ENCODE measurements at regions not wholly inside any gene's neighbourhood (a gene's known extent, or its start where the extent isn't known, plus 50 kb on each side); places are given as distances from the start of the nearest gene placed in this dataset.

DNA sequence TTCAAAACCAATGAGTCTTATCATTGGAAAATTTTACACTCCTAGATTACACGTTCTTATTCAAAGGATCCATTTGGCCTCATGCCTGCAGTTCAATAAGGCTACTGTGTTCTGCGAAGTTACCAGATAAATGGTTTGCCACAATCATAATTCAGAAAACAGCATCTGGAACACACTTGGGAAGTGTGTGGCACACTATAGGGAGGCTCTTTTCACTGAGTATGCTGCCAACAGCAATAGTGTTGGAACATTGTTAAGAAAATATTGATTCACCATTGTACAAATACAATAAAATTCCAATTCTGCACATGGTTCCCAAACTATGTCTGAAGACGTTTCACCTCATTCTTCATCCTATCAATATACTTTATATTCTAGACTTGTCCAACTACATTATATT lies 141.4 kb upstream of the DOK6 start:
- DNase-seq (ENCODE audit: low read depth), result no peak
- no peaks in the 10 kb centered on the region for H3K36me3 ChIP-seq (ENCODE audit: control insufficient read depth, insufficient read depth, low read length)
- no peaks in the 10 kb centered on the region for H3K27me3 ChIP-seq (ENCODE audit: control insufficient read depth, insufficient read depth, low read length)
- TF ChIP-seq, protein P1, sequence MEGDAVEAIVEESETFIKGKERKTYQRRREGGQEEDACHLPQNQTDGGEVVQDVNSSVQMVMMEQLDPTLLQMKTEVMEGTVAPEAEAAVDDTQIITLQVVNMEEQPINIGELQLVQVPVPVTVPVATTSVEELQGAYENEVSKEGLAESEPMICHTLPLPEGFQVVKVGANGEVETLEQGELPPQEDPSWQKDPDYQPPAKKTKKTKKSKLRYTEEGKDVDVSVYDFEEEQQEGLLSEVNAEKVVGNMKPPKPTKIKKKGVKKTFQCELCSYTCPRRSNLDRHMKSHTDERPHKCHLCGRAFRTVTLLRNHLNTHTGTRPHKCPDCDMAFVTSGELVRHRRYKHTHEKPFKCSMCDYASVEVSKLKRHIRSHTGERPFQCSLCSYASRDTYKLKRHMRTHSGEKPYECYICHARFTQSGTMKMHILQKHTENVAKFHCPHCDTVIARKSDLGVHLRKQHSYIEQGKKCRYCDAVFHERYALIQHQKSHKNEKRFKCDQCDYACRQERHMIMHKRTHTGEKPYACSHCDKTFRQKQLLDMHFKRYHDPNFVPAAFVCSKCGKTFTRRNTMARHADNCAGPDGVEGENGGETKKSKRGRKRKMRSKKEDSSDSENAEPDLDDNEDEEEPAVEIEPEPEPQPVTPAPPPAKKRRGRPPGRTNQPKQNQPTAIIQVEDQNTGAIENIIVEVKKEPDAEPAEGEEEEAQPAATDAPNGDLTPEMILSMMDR (IDR thresholded peaks at IDR 0.05; ENCODE audit: insufficient read depth, low read length, poor library complexity, severe bottlenecking), result no peak
- no peak overlapping the region for H3K4me3 ChIP-seq (ENCODE audit: low read depth, low read length)

DNA sequence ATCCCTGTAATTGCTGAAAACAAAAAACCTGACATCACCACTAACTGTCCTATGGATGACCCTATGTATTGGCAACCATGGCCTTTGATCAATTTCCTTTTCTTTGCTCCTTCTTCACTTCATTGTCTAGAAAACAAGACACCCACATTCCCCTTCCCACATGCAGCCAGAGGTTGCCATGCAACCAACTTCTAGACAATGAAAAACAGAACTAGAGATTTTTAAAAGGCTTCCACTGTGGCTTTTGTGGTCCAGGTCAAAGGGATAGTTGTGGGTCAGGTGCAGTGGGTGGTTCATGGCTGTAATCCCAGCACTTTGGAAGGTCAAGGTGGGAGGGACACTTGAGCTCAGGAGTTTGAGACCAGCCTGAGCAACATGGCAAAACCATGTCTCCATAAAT lies 139.3 kb upstream of the DOK6 start:
- Histone ChIP-seq H3K36me3 (ENCODE audit: control insufficient read depth, insufficient read depth, low read length) (no peaks in the 10 kb centered on the region), H3K27me3 (ENCODE audit: control insufficient read depth, insufficient read depth, low read length) (no peaks in the 10 kb centered on the region), H3K4me3 (ENCODE audit: low read depth, low read length) (no peak overlapping the region)
- TF ChIP-seq, protein P1 (IDR thresholded peaks at IDR 0.05; ENCODE audit: insufficient read depth, low read length, poor library complexity, severe bottlenecking), result no peak
- no peak for DNase-seq (ENCODE audit: low read depth)

DNA sequence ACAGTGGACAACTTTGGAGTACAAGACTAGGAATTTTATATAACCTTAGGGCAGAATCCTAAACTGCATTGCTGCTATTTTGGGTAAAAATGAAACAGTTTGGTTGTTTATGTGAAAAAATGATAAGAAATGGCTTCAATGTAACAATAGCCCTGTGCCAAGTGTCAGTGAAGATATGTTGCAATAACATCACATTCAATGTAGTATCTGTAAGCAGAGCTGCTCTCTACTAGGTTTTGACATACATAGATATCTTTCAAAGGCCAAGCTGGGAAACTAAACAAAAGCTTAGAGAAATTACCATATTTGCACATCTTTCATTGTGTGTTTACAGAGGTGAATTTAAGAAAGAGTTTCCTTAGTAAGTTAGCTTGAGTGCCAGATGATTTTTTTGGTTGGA lies 135.0 kb upstream of the DOK6 start:
- no peaks in the 10 kb centered on the region for H3K27me3 ChIP-seq (ENCODE audit: control insufficient read depth, insufficient read depth, low read length)
- no peaks in the 10 kb centered on the region for H3K36me3 ChIP-seq (ENCODE audit: control insufficient read depth, insufficient read depth, low read length)
- H3K4me3 ChIP-seq (ENCODE audit: low read depth, low read length), result no peak overlapping the region
- DNase-seq (ENCODE audit: low read depth), result no peak
- TF ChIP-seq, protein P1 (IDR thresholded peaks at IDR 0.05; ENCODE audit: insufficient read depth, low read length, poor library complexity, severe bottlenecking), result no peak

DNA sequence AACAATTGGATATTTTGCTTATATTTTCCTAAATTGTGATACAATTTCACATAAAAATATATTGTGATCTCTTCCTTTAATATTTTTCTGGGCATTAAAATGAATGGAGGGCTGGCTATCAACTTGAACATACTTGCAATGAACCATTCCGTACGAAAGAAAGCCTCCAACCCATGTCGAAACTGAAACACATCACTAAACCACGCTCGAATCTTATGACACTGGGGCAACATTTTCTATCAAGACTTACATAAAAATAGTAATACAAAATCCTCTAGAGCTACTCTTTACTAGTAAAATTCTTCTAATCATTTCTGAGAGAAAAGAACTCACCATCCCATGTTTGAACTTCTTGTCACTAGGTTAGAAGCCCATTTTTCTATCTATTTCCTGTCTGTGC lies 132.8 kb upstream of the DOK6 start:
- Histone ChIP-seq H3K27me3 (ENCODE audit: control insufficient read depth, insufficient read depth, low read length) (no peaks in the 10 kb centered on the region), H3K36me3 (ENCODE audit: control insufficient read depth, insufficient read depth, low read length) (no peaks in the 10 kb centered on the region), H3K4me3 (ENCODE audit: low read depth, low read length) (no peak overlapping the region)
- DNase-seq (ENCODE audit: low read depth), result no peak
- TF ChIP-seq, protein P1 (IDR thresholded peaks at IDR 0.05; ENCODE audit: insufficient read depth, low read length, poor library complexity, severe bottlenecking), result no peak

DNA sequence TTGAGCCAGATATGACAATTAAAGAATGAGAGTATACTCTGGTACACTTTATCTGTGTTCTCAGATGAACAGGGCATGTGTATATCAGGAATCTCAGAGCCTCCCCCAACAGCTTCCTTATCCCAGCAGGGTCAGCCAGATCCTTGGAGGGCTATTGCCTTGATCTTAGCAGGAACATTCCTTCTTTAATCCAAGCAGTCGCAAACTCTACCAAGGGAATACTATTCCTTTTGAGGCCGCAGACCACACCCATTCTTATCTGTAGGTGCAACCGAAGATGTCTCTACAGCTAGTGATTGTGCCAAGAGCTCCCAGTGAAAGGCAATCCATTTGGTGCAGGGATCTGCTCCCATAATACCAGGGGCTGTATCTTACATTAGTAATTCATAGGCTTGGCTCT lies 118.3 kb upstream of the DOK6 start:
- no peak for DNase-seq (ENCODE audit: low read depth)
- H3K4me3 ChIP-seq (ENCODE audit: low read depth, low read length), result no peak overlapping the region
- no peaks in the 10 kb centered on the region for H3K27me3 ChIP-seq (ENCODE audit: control insufficient read depth, insufficient read depth, low read length)
- TF ChIP-seq, protein P1 (IDR thresholded peaks at IDR 0.05; ENCODE audit: insufficient read depth, low read length, poor library complexity, severe bottlenecking), result no peak
- H3K36me3 ChIP-seq (ENCODE audit: control insufficient read depth, insufficient read depth, low read length), result no peaks in the 10 kb centered on the region

DNA sequence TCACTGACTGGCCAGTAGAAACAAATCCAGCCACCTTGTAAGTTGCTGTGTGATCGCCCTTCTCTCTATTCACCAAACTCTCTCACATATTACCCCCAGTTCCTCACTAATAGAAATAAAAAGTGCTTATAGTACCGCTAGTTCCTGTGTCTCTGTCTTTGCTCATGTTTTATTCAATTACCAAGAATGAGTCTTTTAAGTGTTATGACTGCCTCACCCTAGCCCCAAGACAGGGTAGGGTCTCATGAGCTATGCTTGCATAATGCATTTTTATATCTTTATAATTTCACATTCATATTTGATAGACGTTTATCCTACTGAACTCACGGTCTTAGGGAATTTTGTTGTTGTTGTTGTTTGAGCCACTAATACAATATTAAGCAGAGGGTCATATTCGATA lies 109.6 kb upstream of the DOK6 start:
- no peak for DNase-seq (ENCODE audit: low read depth)
- no peaks in the 10 kb centered on the region for H3K27me3 ChIP-seq (ENCODE audit: control insufficient read depth, insufficient read depth, low read length)
- no peaks in the 10 kb centered on the region for H3K36me3 ChIP-seq (ENCODE audit: control insufficient read depth, insufficient read depth, low read length)
- H3K4me3 ChIP-seq (ENCODE audit: low read depth, low read length), result no peak overlapping the region
- TF ChIP-seq, protein P1 (IDR thresholded peaks at IDR 0.05; ENCODE audit: insufficient read depth, low read length, poor library complexity, severe bottlenecking), result no peak

Measured in kidney epithelial cell (primary cell).